Peyer's patch (tissue), 4 donors: ENCODE measurements at regions not wholly inside any gene's neighbourhood (a gene's known extent, or its start where the extent isn't known, plus 50 kb on each side); places are given as distances from the start of the nearest gene placed in this dataset.

Experiments used
- CTCF ChIP-seq, 6 experiments: fragments of 450-650 bp in 4 of 6; fragments of 200-600 bp in 2 of 6; sonication (generic) in 1 of 6; IDR thresholded peaks; one replicate each; pipeline ENCODE4 v1.5.1; 2017 to 2019; ENCODE audit warnings: antibody characterized with exemption in 6 of 6, mild to moderate bottlenecking in 3 of 6, moderate library complexity in 1 of 6
- POLR2A ChIP-seq, 2 donors: fragments of 450-650 bp; IDR thresholded peaks; one replicate each; pipeline ENCODE4 v1.5.1; 2017; ENCODE audit warnings: antibody characterized with exemption in 2 of 2, mild to moderate bottlenecking in 2 of 2, moderate library complexity in 2 of 2

- TF ChIP-seq CTCF (IDR thresholded peaks at IDR 0.05) (no peak), POLR2A (IDR thresholded peaks at IDR 0.05) (no peak)
Measured at GRCh38 chr13:64371461-64371860, 2858.7 kb downstream of the PCDH9 start.
